ENCODE measurements at regions not wholly inside any gene's neighbourhood (a gene's known extent, or its start where the extent isn't known, plus 50 kb on each side); places are given as distances from the start of the nearest gene placed in this dataset.
A peak's percentile ranks its signal among the peaks of the same experiment; 100 is the strongest.

- no peak for TF ChIP-seq CTCF (conservative IDR thresholded peaks at IDR 0.05; ENCODE audit: low read depth, low read length)
- DNase-seq (ENCODE audit: low read depth) = no peak
- no peak overlapping the region for H3K4me3 ChIP-seq (ENCODE audit: low read depth, low read length)
Observed at GRCh38 chr16:87241137-87241771, 75.9 kb downstream of the C16orf95 start.

GRCh38 chr16:87243478-87243877 is 73.7 kb downstream of the C16orf95 start:
- no peak for DNase-seq (ENCODE audit: low read depth)
- TF ChIP-seq CTCF (conservative IDR thresholded peaks at IDR 0.05; ENCODE audit: low read depth, low read length) = no peak
- H3K4me3 ChIP-seq (ENCODE audit: low read depth, low read length) = no peak overlapping the region

GRCh38 chr16:87244636-87245197 is 72.5 kb downstream of the C16orf95 start:
- no peak overlapping the region for H3K4me3 ChIP-seq (ENCODE audit: low read depth, low read length)
- no peak for DNase-seq (ENCODE audit: low read depth)
- no peak for TF ChIP-seq CTCF (conservative IDR thresholded peaks at IDR 0.05; ENCODE audit: low read depth, low read length)

- DNase-seq (ENCODE audit: low read depth) = peak; percentile 44
- H3K4me3 ChIP-seq (ENCODE audit: low read depth, low read length) = peak overlapping the region; percentile 10
- TF ChIP-seq CTCF (conservative IDR thresholded peaks at IDR 0.05; ENCODE audit: low read depth, low read length) = no peak
Observed at GRCh38 chr16:87245511-87245910, 71.7 kb downstream of the C16orf95 start.

GRCh38 chr16:87246269-87247065 is 70.7 kb downstream of the C16orf95 start:
- no peak for TF ChIP-seq CTCF (conservative IDR thresholded peaks at IDR 0.05; ENCODE audit: low read depth, low read length)
- DNase-seq (ENCODE audit: low read depth) = no peak

GRCh38 chr16:87248714-87249113 is 68.5 kb downstream of the C16orf95 start:
- no peak for TF ChIP-seq CTCF (conservative IDR thresholded peaks at IDR 0.05; ENCODE audit: low read depth, low read length)
- H3K4me3 ChIP-seq (ENCODE audit: low read depth, low read length) = no peak overlapping the region
- no peak for DNase-seq (ENCODE audit: low read depth)

More at GRCh38 chr16:87246269-87247065, 70.7 kb downstream of the C16orf95 start:
- no peak overlapping the region for H3K4me3 ChIP-seq (ENCODE audit: low read depth, low read length)
